ENCODE measurements at regions not wholly inside any gene's neighbourhood (a gene's known extent, or its start where the extent isn't known, plus 50 kb on each side); places are given as distances from the start of the nearest gene placed in this dataset.

DNA sequence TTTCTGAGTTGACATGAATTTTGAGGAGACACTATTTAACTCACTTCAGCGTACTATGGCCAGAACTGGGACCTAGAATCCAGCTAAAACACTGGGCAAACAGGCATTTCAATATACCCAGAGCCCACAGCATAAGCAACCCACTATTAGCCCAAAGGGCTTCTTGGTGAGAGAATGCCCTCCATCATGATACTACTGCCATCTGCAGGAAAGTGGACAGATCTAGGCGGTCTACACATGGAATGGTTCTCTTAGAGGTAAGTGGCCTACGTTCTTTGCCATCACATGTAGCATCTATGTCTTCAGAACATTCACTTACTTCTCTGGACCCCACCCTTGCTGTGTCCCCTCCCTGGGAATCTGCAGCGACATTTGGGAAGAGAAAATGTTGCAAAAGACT is 181.3 kb upstream of the LINC00305 start:
- Histone ChIP-seq H3K4me3 (no peak overlapping the region), H3K4me1 (replicated peaks in 1 of 2) (no peaks in the 10 kb centered on the region), H3K27ac (no peak overlapping the region), H3K9me3 (replicated peaks in 1 of 3) (no peaks in the 10 kb centered on the region), H3K36me3 (replicated peaks in 1 of 2) (no peaks in the 10 kb centered on the region), H3K27me3 (no peaks in the 10 kb centered on the region)
- WGBS, 4 donors, result 69 to 92% (median 85%) methylated on average over 4 of the region's 4 CpGs
- no peak for TF ChIP-seq POLR2A (IDR thresholded peaks at IDR 0.05)
- TF ChIP-seq, protein P1, sequence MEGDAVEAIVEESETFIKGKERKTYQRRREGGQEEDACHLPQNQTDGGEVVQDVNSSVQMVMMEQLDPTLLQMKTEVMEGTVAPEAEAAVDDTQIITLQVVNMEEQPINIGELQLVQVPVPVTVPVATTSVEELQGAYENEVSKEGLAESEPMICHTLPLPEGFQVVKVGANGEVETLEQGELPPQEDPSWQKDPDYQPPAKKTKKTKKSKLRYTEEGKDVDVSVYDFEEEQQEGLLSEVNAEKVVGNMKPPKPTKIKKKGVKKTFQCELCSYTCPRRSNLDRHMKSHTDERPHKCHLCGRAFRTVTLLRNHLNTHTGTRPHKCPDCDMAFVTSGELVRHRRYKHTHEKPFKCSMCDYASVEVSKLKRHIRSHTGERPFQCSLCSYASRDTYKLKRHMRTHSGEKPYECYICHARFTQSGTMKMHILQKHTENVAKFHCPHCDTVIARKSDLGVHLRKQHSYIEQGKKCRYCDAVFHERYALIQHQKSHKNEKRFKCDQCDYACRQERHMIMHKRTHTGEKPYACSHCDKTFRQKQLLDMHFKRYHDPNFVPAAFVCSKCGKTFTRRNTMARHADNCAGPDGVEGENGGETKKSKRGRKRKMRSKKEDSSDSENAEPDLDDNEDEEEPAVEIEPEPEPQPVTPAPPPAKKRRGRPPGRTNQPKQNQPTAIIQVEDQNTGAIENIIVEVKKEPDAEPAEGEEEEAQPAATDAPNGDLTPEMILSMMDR (IDR thresholded peaks at IDR 0.05), result no peak
- DNase-seq, result no peak
- intact Hi-C loops (cut with DNase I), result no loop called here

DNA sequence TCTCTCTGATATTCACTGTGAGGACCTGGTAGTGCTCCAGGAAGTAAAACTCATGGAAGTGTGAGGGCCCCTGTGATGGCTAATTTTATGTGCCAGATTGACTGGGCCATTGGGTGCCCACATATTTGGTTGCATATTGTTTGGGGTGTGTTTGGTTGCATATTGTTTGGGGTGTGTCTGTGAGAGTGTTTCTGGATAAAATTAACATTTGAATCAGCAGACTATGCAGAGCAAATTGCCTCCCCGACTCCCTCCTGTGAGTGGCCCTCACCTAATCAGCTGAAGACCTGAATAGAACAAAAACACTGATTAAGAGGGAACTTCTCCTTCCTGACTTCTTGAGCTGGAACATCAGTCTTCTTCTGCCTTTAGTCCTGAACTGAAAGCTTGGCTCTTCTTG is 173.3 kb upstream of the LINC00305 start:
- Histone ChIP-seq H3K27ac (no peak overlapping the region), H3K36me3 (replicated peaks in 1 of 2) (no peaks in the 10 kb centered on the region), H3K9me3 (replicated peaks in 1 of 3) (no peaks in the 10 kb centered on the region), H3K27me3 (no peaks in the 10 kb centered on the region), H3K4me1 (replicated peaks in 1 of 2) (no peaks in the 10 kb centered on the region), H3K4me3 (no peak overlapping the region)
- TF ChIP-seq, protein P1 (IDR thresholded peaks at IDR 0.05), result no peak
- TF ChIP-seq POLR2A (IDR thresholded peaks at IDR 0.05), result no peak
- DNase-seq, result no peak
- intact Hi-C loops (cut with DNase I), result no loop called here
- WGBS, 4 donors, result 64 to 95% (median 76%) methylated on average over 1 of the region's 1 CpG

DNA sequence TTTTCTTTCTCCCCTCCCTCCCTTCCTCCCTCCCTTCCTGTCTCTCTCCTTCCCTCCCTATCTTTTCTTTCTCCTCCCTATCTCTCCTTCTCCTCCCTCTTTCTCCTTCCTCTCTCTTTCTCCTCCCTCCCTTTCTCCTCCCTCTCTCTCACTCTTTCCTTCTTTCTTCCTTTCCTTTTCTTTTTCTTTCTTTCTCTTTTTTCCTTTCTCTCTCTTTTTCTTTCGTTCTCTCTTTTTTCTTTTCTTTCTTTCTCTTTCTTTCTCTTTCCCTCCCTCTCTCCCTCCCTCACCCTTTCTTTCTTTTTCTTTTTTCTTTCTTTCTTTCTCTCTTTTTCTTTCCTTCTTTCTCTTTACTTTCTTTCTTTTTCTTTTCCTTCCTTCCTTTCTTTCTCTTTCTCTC is 169.7 kb upstream of the LINC00305 start:
- no peak overlapping the region for H3K4me3 ChIP-seq
- 83 to 87% (median 85%) methylated on average over 1 of the region's 1 CpG for WGBS, 4 donors
- intact Hi-C loops (cut with DNase I), result no loop called here

DNA sequence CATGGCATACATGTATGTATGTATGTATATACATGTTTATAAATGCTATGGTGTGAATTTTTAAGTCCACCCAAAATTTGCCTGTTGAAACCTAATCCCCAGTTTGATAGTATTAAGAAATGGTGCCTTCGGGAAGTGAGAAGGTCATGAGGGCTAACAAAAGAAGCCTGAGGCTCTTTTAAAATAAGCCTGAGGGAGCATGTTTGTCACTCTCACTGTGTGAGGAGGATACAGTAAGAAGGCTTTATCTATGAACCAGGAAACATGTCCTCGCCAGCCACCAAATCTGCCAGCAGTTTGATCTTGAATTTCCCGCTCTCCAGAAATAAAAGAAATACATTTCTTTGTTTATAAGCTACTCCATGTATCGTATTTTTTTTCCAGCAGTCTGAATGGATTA is 163.0 kb upstream of the LINC00305 start:
- Histone ChIP-seq H3K27me3 (no peaks in the 10 kb centered on the region), H3K4me3 (no peak overlapping the region), H3K4me1 (replicated peaks in 1 of 2) (no peaks in the 10 kb centered on the region), H3K36me3 (replicated peaks in 1 of 2) (no peaks in the 10 kb centered on the region), H3K9me3 (replicated peaks in 1 of 3) (no peaks in the 10 kb centered on the region), H3K27ac (no peak overlapping the region)
- DNase-seq, result no peak
- intact Hi-C loops (cut with DNase I), result no loop called here
- TF ChIP-seq, protein P1 (IDR thresholded peaks at IDR 0.05), result no peak
- no peak for TF ChIP-seq POLR2A (IDR thresholded peaks at IDR 0.05)
- whole genome bisulfite sequencing, 4 donors, result 67 to 81% (median 71%) methylated on average over 4 of the region's 4 CpGs

More for the DNA sequence above, 169.7 kb upstream of the LINC00305 start:
- DNase-seq, result no peak
- Histone ChIP-seq H3K9me3 (replicated peaks in 1 of 3) (no peaks in the 10 kb centered on the region), H3K27ac (no peak overlapping the region), H3K27me3 (no peaks in the 10 kb centered on the region), H3K4me1 (replicated peaks in 1 of 2) (no peaks in the 10 kb centered on the region), H3K36me3 (replicated peaks in 1 of 2) (no peaks in the 10 kb centered on the region)
- TF ChIP-seq, protein P1 (IDR thresholded peaks at IDR 0.05), result no peak

Measured in adrenal gland (tissue), 9 donors.